ENCODE measurements at regions not wholly inside any gene's neighbourhood (a gene's known extent, or its start where the extent isn't known, plus 50 kb on each side); places are given as distances from the start of the nearest gene placed in this dataset.

- TF ChIP-seq CTCF (IDR thresholded peaks at IDR 0.05) (no peak), POLR2A (IDR thresholded peaks at IDR 0.05) (no peak), POLR2AphosphoS5 (IDR thresholded peaks at IDR 0.05) (no peak), EP300 (IDR thresholded peaks at IDR 0.05; ENCODE audit: low read depth) (no peak)
These were observed 516.3 kb upstream of the NOVA1 start for GRCh38 chr14:27114180-27114579.
